ENCODE measurements at regions not wholly inside any gene's neighbourhood (a gene's known extent, or its start where the extent isn't known, plus 50 kb on each side); places are given as distances from the start of the nearest gene placed in this dataset.

GRCh38 chr10:129277841-129278240 is 189.2 kb upstream of the MGMT start:
- DNase-seq, result no peak
- TF ChIP-seq CTCF (IDR thresholded peaks at IDR 0.05) (no peak), POLR2A (IDR thresholded peaks at IDR 0.05) (no peak)
- Histone ChIP-seq H3K27ac (no peak overlapping the region), H3K4me1 (peaks cover 0 to 4% (median 0%) of the 10 kb centered on the region in 3 donors), H3K4me3 (no peak overlapping the region), H3K9me3 (peaks cover 0 to 5% (median 3%) of the 10 kb centered on the region in 3 donors), H3K27me3 (no peaks in the 10 kb centered on the region), H3K36me3 (no peaks in the 10 kb centered on the region)
- WGBS, 2 donors, result 83 to 90% methylated on average over 8 to 16 of the region's 16 CpGs
- intact Hi-C loops (cut with DNase I), result no loop called here

- Histone ChIP-seq H3K27ac (no peak overlapping the region), H3K4me3 (no peak overlapping the region), H3K4me1 (peaks cover 0 to 4% (median 0%) of the 10 kb centered on the region in 3 donors), H3K9me3 (peaks cover 0 to 5% (median 3%) of the 10 kb centered on the region in 3 donors), H3K36me3 (no peaks in the 10 kb centered on the region), H3K27me3 (no peaks in the 10 kb centered on the region)
- no peak for DNase-seq
- 72 to 88% methylated on average over 3 of the region's 3 CpGs for WGBS, 2 donors
- TF ChIP-seq POLR2A (IDR thresholded peaks at IDR 0.05) (no peak), CTCF (IDR thresholded peaks at IDR 0.05) (no peak)
- intact Hi-C loops (cut with DNase I), result no loop called here
Measured at GRCh38 chr10:129278686-129279085, 188.4 kb upstream of the MGMT start.

GRCh38 chr10:129279446-129280154 is 187.4 kb upstream of the MGMT start:
- 60 to 63% methylated on average over 11 of the region's 11 CpGs for WGBS, 2 donors
- Histone ChIP-seq H3K4me3 (no peak overlapping the region), H3K4me1 (peaks cover 0 to 4% (median 0%) of the 10 kb centered on the region in 3 donors), H3K36me3 (no peaks in the 10 kb centered on the region), H3K27ac (no peak overlapping the region), H3K27me3 (no peaks in the 10 kb centered on the region), H3K9me3 (peaks cover 0 to 5% (median 3%) of the 10 kb centered on the region in 3 donors)
- DNase-seq, result no peak
- intact Hi-C loops (cut with DNase I), result no loop called here
- TF ChIP-seq CTCF (IDR thresholded peaks at IDR 0.05) (no peak), POLR2A (IDR thresholded peaks at IDR 0.05) (no peak)

- no peak for DNase-seq
- WGBS, 2 donors, result 73 to 75% methylated on average over 1 of the region's 1 CpG
- Histone ChIP-seq H3K4me3 (no peak overlapping the region), H3K27me3 (no peaks in the 10 kb centered on the region), H3K4me1 (peaks cover 0 to 4% (median 0%) of the 10 kb centered on the region in 3 donors), H3K36me3 (no peaks in the 10 kb centered on the region), H3K9me3 (peaks cover 0 to 5% (median 3%) of the 10 kb centered on the region in 3 donors), H3K27ac (no peak overlapping the region)
- intact Hi-C loops (cut with DNase I), result no loop called here
- TF ChIP-seq CTCF (IDR thresholded peaks at IDR 0.05) (no peak), POLR2A (IDR thresholded peaks at IDR 0.05) (no peak)
Measured at GRCh38 chr10:129280155-129280502, 186.9 kb upstream of the MGMT start.

GRCh38 chr10:129280908-129281586 is 186.0 kb upstream of the MGMT start:
- WGBS, 2 donors, result 37 to 48% methylated on average over 3 of the region's 3 CpGs
- TF ChIP-seq POLR2A (IDR thresholded peaks at IDR 0.05), result no peak
- TF ChIP-seq CTCF (IDR thresholded peaks at IDR 0.05), result no peak
- Histone ChIP-seq H3K27ac (no peak overlapping the region), H3K9me3 (peaks cover 0 to 5% (median 3%) of the 10 kb centered on the region in 3 donors), H3K4me3 (no peak overlapping the region), H3K27me3 (no peaks in the 10 kb centered on the region), H3K36me3 (no peaks in the 10 kb centered on the region), H3K4me1 (peaks cover 0 to 4% (median 0%) of the 10 kb centered on the region in 3 donors)
- DNase-seq, result no peak
- intact Hi-C loops (cut with DNase I), result no loop called here
